ENCODE measurements at regions not wholly inside any gene's neighbourhood (a gene's known extent, or its start where the extent isn't known, plus 50 kb on each side); places are given as distances from the start of the nearest gene placed in this dataset.
"Not testable (repeated sequence)": the region's sequence is repeated elsewhere in the genome, so short reads cannot be mapped to it uniquely, and the experiment has no call there.

DNA sequence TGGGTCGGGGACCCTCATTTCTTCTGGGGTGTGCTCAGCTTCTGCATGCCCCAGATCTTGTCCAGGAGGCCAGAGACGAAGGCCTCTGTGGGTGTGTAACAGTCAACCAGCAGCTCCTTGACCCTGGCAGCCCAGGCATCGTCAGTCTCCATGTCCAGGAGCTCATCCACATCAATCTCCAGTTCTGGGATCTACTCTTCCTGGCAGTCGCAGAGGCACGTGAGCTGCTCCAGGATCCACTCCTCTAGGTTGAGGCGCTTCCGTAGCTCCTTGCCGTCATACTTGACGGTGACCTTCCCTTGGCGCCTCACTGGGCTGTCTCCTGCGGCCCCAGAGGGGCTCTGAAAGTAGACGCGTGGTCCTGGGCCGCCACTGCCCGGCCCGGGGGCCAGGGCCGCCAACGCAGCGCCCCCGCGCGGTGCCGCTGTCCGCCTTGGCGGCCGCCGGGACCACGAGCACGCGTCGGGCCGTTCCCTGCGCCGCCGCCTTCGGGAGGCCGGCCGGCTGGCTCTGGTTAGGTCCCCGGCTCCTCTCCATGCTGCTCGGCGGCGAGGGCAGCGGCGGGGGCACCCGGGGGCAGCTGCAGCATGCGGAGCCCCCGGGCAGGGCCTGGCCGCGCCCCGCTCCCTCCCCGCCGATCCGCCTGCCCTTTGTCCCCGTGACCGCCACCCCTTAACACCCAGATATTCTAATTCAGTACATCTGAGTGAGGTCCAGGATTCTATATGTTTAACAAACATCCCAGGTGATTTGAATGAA is 170.5 kb downstream of the SEPTIN7 start:
- DNase-seq (ENCODE audit: low spot score), result no peak

DNA sequence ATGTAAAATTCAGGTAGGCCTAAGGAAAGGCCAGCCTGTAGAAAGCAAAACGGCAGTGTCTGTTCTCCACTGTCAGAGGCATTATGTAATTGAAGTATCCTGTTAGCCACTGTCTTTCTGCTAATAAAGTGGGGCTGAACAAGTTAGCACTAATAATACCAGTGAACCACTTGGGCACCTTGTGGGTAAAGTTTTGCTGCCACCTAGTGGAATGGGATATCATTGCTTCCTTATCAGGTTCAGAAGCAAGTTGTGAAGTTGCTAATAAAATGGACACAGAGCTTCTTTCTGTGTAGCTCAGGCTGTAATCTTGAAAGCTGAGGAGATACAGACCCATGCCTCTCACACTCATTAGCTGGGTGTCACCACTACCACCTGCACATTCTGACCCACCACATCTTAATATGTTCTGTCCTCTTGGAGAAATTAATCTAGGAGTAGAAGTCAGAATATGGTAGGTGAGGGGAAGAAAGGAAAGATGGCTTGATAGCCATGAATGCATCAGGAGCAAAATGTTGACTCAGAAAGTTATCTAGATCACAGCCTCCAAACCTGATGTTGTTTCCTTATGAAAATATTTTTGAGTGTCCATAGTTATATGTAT is 175.1 kb downstream of the SEPTIN7 start:
- DNase-seq (ENCODE audit: low spot score), result peak; percentile 48

DNA sequence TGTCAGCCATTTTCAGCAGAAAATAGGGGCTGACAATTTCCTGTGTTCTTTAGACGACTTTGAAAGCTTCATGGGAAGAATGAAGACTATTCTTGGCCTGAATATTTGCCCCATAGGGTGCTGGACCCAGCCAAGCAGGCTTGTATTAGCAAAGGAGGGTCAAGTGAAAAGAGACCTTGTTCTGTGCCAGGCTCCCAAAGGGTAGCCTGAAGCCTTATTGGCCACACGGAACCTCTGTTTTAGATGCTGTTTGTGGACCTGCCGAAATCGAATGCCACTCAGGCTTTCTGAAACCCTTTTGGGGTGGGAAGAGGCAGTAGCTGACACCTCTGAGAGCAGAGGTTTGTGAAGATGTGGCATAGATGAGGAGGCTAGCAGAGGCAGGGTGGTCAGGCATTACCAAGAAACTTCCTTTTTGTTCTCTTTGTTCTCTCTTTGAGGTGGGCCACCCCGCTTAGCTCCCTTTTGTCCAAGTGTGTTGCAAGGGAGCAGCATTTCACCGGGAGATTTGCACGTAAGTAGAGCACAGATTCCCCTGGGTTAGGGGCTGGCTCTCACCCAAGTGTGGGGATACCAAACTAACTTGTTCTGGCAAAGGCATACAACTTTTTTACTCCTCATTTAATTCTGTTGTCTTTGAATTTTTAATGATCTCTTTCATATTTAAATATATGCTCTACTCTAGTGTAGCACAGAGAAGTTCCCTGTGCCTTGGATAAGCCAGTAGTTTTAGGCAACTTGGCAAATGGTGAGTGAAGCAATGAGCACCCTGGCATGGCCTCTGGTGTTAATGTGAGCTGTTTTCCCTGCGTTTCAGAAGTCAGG is 174.0 kb upstream of the EEPD1 start:
- DNase-seq (ENCODE audit: low spot score), result not testable (repeated sequence)

DNA sequence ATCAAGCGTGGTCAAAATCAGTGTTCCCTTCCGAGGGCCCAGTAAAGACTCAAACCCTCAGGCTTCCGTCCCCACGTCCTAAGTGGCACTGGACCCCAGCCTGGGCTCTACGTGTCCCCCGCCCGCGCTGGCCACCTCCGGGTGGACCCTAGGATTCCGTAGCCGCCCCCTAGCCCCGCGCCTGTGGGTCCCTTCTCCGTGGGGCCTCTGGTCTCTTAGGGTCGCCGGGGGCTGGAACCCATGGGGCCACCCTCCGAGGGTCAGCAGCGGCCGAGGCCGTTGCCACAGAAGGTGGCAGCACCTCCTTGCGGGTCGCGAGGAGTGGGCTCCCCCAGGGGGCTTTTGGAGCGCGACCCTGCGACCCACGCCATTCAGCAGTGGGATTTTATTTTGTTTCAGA is 170.5 kb upstream of the EEPD1 start:
- no peak for DNase-seq (ENCODE audit: low spot score)

DNA sequence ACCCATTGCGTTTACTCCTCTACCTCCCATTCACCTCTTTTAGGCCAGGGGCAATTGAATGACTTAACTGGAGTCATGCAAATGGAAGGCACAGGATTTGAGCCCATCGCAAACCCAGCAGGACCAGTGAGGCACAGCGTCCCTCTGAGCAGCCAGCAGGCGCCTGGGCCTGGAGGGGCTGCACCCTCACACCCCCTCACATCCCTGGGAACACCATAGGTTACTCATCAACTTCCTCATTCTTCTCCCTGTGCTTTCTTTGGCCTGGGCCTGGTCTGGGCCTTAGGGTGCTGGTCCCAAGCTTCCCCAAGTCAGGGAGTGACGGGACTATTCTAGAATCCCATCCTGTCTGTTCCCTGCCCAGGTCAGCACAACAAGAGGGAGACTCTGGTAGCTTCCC is 169.4 kb upstream of the EEPD1 start:
- no peak for DNase-seq (ENCODE audit: low spot score)

DNA sequence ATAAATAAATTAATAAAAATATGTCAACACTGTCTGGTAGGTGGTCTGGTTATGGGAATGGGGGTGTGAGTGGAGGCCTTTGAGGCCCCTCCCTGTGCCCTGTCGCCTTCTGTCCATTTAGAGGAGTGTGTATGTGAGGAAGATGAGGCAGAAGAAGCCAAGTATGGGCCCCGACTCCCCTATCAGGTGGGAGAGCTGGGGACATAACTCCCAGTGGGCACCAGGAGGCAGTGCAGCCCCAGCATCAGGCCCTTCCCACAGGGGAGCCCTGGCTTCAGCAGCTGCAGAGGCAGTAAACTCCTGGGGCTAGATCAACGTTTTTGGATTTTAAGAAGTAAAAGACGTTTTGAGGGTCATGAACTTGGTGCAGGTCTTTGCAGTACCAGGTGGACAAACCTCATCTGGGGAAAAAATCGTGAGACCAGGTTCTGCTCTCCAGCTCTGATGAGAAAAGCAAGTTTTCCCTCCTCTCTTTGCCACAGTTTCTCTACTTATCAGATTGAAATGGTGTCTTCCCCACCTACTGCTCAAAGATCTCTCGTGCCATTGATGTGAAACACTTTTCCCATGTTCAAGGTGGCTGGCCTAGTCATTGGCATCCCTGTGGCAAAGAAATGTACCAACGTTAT is 167.8 kb upstream of the EEPD1 start:
- DNase-seq (ENCODE audit: low spot score), result peak; percentile 89

DNA sequence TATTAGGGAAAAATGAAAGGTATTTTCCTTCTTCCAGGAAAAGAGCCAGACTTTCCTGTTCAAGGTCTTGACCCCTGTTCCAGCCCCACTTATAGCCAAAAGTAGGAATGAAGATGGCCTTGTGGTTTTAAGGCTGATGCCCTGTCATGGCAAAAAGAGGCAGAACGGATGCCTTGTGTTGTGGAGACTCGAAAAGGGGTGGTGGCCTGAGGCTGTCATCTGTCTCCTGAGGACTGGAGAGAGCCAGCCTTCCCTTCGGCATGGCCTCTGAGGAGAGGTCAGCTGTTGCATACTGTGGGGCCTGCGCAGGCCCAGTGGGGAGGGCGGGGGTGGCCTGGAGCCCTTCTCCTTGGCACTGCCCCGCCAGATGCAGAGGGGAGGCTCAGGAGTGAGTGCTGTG is 166.0 kb upstream of the EEPD1 start:
- no peak for DNase-seq (ENCODE audit: low spot score)

DNA sequence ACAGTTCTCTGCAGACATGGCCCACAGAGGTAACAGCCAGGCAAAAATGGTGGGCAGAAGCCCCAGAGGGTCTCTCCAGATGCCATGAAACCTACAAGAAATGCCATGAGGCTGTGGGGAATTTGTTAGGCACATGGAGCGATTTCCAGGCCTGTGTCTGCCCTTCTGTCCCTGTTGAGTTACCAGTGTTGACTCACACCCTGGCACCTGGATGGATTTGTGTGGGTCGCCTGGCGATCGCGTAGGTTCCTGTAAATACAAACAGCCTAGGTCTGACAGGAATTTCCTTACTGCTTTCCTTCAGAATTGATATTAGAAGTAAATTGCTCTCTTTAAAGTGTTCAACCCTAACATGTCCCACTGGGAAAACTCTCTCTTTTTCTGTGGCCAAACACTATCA is 164.9 kb upstream of the EEPD1 start:
- DNase-seq (ENCODE audit: low spot score), result no peak

DNA sequence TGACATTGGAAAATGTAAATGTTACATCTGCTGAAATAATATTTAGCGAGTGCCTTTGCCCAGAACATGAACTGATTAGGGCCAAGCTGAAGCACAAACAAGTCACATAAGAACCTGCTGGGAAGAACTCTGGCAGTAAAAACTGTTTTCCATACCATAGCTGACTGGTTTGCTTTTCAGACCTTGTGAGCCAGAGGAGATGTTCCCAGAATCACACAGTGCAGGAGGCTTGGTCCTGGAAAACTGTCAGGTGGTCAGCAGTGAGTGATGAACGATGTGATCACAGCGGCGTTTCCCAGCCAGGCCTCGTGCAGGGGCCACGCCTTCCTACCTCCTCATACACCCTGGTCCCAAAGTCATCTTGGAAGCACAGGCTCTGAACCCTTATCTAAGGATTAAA is 164.2 kb upstream of the EEPD1 start:
- no peak for DNase-seq (ENCODE audit: low spot score)

DNA sequence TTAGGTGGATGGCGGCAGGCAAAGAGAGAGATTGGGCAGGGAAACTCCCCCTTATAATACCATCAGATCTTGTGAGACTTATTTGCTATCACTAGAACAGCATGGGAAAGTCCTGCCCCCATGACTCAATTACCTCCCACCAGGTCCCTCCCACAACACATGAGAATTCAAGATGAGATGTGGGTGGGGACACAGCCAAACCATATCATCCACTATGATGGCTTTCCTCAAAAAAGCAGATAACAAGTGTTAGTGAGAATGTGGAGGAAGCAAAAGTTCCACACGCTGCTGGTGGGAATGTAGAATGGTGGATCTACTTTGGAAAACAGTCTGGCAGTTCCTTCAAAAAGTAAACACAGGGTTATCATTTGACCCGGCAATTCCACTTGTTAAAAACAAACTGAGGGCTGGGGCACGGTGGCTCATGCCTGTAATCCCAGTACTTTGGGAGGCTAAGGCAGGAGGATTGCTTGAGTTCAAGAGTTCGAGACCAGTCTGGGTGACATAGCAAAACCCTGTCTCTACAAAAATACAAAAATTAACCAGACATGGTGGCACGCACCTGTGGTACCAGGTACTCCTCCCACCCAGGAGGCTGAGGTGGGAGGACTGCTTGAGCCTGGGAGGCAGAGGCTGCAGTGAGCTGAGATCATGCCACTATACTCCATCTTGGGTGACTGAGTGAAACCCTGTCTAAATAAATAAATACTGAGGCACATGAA is 161.4 kb upstream of the EEPD1 start:
- DNase-seq (ENCODE audit: low spot score), result no peak

DNA sequence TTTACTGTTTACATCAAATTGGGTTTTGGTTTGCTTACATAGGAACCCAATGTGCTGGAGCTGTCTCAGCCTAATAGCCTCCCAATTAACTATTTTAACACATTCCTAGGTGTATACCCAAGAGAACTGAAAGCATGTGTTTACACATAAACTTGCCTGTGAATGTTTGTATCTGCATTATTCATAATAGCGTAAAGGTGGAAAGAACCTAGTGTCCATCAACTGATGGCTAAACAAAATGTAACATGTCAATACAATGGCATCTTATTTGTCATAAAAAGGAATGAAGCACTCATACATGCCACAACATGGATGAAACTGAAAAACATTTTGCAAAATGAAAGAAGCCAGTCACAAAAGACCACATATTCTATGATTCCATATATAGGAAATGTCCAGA is 160.6 kb upstream of the EEPD1 start:
- DNase-seq (ENCODE audit: low spot score), result no peak

DNA sequence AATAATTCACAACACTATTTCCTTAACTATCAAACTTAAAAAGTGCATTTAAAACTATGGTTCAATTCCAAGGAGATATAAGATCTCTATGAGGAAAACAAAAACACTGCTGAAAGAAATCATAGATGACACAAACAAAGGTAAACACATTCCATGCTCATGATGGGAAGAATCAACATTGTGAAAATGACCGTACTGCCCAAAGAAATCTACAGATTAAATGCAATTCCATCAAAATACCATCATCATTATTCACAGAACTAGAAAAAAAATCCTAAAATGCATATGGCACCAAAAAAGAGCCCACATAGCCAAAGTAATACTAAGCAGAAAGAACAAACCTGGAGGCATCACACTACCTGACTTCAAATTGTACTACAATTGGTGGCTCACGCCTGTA is 159.9 kb upstream of the EEPD1 start:
- DNase-seq (ENCODE audit: low spot score), result no peak

DNA sequence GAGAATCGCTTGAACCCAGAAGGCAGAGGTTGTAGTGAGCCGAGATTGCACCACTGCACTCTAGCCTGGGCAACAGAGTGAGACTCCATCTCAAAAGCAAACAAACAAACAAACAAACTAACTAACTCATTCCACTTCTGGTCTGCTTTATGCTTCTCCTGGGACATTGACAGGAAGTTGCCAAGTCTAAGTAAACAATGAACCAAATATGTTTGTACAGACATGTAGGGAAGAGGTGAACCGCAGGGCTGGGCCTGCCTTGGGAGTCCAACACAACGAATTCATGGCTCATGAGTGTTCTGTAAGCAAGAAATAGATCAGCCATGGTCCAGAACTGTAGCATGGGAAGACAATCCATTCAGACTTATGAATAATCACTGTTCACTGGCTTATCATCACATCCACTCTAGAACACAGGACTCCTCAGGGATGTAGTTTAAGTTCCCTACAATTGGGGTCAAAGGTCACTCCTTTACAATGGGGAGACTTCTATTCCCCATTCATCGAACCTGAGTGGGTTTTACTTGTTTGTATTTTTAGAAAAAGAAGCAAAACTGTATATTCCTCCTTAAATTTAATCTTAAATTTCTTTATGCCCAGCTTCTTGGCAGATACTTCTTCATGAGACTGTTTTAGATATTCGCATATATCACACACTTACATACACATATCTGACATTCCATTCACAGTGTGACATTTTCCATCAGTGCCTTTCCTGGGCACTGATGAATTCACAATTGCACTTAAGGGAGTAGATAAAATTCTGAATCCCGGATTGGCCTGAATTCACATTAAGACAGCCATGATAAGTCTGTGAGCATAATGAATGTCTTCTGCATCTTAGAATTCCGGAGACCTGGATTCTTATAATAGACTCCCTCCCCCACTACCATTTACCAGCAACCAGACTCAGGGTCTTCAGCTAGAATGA is 159.1 kb upstream of the EEPD1 start:
- no peak for DNase-seq (ENCODE audit: low spot score)

DNA sequence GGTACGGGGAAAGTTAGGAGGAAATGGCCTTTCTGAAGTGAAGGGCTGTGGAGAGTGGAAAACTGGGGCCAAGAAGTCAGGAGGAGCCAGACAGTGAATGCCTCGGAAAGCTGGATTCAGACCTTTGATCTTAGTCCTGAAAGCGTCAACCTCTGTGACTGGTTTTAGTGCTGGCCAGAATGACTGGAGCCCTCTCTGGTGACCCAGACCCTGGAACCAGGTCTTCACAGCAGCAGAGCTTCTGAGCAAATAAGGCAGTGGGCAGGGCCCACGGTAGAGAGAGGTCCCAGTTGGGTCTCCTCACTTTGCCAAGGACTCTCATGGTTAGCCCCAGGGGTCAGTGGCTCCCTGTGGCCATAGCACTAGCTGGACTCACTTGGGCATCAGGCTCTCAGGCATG is 157.7 kb upstream of the EEPD1 start:
- no peak for DNase-seq (ENCODE audit: low spot score)

DNA sequence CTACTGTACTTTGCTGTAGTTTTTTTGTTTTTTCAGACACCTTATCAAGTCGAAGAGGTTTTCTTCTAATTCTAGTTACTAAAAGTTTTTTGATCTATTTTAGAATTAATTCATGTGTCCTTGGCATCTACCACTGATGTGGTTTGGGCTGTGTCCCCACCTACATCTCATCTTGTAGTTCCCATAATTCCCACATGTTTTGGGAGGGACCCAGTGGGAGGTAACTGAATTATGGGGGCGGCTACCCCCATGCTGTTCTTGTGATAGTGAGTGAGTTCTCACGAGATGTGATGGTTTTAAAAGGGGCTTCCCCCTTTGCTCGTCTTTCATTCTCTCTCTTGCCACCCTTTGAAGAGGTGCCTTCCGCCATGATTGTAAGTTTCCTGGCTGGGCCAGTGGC is 154.6 kb upstream of the EEPD1 start:
- DNase-seq (ENCODE audit: low spot score), result no peak

DNA sequence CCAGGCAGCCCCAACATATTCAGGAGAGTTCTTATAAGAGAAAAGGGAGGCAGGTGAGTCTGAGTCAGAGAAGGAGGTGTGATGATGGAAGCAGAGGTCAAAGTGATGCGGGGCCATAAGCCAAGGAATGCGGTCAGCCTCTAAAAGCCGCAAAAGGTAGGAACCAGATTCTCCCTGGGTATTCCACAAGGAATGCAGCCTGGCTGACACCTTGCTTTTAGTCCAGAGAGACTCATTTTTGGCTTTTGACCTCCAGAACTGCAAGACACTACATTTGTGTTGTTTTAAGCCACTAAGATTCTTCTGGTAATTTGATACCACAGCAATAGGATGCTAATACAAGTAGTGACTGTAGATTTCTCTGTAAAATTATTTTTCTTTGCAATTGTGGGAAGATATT is 151.5 kb upstream of the EEPD1 start:
- no peak for DNase-seq (ENCODE audit: low spot score)

DNA sequence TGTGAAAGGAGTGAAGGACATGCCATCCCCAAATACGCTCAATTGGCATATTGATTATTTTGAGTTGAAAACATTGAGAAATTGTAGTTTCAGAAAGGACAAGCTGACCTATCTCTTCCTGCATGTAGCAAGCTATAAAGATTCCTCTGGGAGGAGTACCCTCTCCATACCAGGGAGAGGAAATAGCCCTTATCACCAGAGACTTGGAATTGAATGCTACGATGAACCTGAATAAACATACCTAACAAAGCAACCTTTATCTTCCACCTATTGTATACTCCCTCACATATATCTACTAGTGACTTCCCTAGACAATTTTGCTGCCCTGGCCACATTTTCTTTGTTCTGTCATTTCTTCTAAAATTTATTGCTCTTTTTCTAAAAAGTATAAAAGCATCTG is 150.2 kb upstream of the EEPD1 start:
- DNase-seq (ENCODE audit: low spot score), result no peak

DNA sequence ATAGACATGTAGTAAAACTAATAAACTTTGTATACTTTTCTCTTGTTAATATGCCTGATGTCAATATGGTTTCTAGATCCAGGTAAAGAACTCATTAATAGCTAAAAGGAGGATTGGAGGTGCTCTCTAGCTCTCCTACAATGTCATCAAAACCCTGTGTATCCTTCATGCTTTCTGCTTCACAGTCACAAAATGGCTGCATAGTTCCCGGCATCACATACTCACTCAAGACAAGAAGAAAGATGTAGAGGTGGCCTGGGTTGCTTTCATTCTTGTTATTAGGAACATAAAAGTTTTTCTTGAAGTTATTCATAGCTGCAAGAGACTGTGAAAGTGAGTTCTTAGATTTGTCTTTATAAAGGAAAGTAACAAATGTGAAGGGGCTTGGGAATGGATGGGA is 149.7 kb upstream of the EEPD1 start:
- DNase-seq (ENCODE audit: low spot score), result no peak

DNA sequence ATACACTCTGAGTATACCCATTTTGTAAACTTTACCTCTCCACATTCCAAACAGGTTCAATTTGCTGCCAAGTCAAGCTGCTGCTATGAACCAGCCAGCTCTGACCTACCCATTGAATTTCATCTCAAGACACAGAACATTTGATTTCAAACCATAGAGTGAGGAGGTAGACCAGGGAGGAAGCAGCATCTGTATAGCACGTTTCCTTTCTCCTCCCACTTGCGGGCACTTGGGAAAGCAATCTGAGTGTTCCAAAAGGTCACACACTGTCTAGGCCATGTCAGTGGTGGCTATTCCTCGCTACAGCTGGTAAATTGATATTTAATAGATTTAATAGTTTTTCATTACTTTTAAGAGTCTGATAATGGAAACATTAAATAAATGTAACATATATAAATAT is 147.8 kb upstream of the EEPD1 start:
- DNase-seq (ENCODE audit: low spot score), result no peak

DNA sequence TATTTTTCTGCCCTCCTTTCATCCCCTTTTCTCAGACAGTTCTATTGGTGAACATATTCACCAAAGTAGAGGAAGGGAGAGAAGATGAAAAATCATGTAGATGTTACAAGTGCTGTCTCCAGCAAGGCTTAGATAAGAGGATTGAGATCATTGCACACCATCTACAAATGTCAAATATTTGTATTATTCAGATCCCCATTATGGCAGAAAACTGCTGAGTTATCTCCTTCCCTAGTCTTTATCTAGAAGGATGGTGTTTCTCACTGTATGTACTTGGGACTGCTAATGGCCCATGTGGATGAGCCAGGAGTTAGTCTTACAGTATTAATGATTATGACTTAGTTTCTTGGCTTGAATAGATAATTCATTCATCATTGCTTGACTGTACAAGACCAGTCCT is 147.2 kb upstream of the EEPD1 start:
- no peak for DNase-seq (ENCODE audit: low spot score)

DNA sequence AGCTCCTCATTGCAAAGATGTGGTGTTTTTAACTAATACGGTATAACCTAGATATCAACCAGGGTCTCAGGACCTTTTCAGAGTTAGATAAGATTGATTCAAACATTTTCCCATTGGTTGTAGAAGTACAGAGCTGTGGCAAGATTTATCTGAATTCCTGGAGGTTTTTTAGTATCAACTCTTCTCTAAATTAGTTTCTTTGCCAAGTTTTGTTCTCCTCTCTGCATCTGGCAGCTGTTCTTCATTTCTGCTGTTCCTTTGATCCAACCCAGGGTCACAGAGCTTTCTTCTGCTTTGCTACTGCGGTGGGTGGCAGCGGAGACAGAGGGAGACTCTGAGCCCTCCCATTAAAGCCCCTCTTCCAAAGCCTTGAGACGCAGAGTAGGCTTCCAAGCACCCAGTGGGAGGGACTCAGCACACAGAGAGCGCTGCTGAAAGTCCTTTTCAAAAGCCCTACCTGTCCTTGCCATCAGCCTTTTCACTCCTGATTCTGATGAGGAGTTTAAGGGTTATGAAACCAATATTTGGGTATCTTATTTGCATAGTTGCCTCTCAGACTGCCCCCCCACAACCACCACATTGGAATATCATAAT is 146.3 kb upstream of the EEPD1 start:
- DNase-seq (ENCODE audit: low spot score), result no peak

All from HuH-7.5 (cell line).